NCI-H1092 (cell line): ENCODE measurements at regions not wholly inside any gene's neighbourhood (a gene's known extent, or its start where the extent isn't known, plus 50 kb on each side); places are given as distances from the start of the nearest gene placed in this dataset.
"Not testable (repeated sequence)": the region's sequence is repeated elsewhere in the genome, so short reads cannot be mapped to it uniquely, and the experiment has no call there.

Source experiments
- DNase-seq: peaks from one replicate; lab custom pipeline; 2025; lab: John Stamatoyannopoulos, UW

DNA sequence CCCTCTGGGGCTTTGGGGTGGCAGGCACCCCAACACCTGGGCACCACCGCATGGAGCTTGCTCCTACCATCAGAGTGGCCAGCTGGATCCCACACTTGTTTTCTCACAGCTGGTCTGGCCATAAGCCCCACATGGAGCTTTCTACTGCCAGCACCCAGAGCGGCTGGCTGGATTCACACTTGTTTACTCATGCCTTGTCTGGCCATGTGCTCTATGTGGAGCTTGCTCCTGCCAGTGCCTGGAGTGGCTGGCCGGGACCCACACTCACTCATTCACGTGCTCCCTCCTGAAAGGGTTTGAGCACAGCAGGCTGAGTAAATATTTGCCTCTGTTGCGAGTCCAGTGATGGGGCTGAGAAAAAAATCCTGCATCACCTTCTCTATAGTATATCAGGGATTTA, 487.0 kb downstream of the CD109 start:
- DNase-seq, result peak; percentile 76

DNA sequence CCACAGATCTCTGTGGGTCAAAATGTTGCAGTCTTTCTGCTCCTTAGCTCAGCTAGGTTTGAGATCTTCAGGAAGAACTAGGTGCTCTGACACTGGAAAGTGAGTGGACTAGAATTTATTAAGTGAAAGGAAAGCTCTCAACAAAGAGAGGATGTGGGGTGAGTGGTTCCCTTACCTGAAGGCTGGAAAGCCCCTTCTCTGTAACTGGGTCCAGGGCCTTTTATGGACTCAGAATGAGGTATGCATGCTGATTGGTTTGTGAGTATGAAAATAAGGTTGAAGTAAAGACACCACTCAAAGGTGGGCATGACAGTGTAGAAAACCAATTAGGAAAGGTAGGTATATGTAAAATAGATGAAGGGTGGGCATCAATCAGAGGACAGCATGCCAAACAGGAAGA, 485.5 kb downstream of the CD109 start:
- no peak for DNase-seq

DNA sequence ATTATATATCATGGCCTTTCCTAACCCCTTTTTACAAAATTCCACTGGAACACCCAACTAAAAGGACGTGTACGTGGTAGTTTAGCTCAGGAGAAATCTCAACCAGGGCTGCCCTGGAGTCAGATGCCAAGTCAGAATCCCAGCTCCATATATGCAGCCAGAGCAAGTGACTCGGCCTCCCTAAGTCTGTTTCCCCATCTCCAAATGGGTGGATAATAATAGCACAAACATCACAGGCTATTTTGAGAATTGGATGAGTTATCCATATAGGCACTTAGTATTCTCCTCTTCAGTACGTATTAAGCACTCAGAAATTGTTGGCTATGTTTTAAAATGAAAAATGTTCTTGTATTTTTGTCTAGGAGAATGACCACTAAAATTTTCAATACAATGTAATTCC, 481.5 kb downstream of the CD109 start:
- no peak for DNase-seq

GRCh38 chr6:74170550-74170949, 474.5 kb downstream of the CD109 start:
- DNase-seq, result not testable (repeated sequence)

DNA sequence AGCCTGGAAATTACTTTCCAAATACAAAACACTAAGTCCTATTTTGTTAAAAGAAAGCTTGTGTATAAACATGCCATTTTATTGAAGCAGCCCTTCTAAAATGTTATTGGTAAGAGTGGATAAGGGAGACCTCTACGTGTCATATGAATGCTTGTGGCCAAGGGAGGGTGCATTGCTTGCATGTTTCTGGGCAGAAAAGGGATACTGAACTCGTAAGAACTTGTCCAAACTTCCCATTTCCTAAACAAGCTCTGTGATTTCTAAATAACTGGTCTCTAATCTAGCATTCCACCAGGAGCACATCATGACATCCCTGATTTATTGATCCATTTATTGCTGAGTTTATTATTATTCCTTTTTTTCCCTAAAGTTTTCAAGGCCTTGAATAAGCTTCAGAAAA, 474.1 kb downstream of the CD109 start:
- DNase-seq, result no peak

- DNase-seq, result no peak
Observed at GRCh38 chr6:74167976-74168375, 472.0 kb downstream of the CD109 start.

- DNase-seq, result no peak
Observed at GRCh38 chr6:74167511-74167910, 471.5 kb downstream of the CD109 start.

- DNase-seq, result no peak
Observed at GRCh38 chr6:74166849-74167248, 470.8 kb downstream of the CD109 start.

- no peak for DNase-seq
Observed at GRCh38 chr6:74161380-74161779, 465.4 kb downstream of the CD109 start.

- no peak for DNase-seq
Observed at GRCh38 chr6:74152096-74152675, 456.2 kb downstream of the CD109 start.

DNA sequence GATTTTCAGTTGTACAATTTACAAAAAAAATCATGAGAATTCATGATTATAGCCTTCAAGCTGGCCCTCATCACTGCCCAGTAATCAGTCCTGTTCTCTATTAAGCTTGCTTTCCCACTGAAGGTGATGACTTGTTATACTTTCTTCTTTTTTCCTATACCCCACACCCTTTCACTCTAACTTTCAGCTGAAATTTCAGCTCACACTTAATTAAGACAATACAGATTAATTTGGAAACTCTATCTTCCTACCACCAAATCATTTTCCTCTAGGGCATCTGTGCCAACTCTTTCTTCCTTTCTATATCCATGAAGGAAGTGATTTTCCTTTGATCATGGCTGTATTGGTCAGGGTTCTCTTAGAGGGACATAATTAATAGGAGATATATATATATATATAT, 449.9 kb downstream of the CD109 start:
- DNase-seq, result no peak

DNA sequence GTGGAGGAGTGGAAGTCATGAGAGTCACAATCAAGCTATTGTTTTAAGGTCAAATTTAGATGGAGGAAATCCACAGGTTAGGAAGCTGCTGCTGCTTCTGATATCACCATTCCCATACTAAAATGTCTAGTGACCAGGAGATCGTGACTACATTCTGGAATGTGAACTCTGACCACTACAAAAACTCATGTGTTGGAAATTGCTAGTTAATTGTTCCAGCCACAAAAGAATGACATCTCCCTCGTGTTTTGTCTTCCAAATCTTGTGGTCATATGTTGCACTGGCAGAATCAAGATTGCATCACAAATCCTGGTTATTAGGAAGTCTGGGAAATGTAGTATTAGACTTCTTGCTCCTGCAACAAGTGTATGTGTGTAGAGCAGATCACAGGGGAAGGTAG, 441.9 kb downstream of the CD109 start:
- DNase-seq, result no peak

GRCh38 chr6:74134327-74134726, 438.3 kb downstream of the CD109 start:
- DNase-seq, result no peak

- DNase-seq, result no peak
Observed at GRCh38 chr6:74133073-74133472, 437.1 kb downstream of the CD109 start.

GRCh38 chr6:74130641-74131040, 434.6 kb downstream of the CD109 start:
- no peak for DNase-seq

- no peak for DNase-seq
Observed at GRCh38 chr6:74128536-74128935, 432.5 kb downstream of the CD109 start.

GRCh38 chr6:74117113-74117512, 421.1 kb downstream of the CD109 start:
- no peak for DNase-seq

DNA sequence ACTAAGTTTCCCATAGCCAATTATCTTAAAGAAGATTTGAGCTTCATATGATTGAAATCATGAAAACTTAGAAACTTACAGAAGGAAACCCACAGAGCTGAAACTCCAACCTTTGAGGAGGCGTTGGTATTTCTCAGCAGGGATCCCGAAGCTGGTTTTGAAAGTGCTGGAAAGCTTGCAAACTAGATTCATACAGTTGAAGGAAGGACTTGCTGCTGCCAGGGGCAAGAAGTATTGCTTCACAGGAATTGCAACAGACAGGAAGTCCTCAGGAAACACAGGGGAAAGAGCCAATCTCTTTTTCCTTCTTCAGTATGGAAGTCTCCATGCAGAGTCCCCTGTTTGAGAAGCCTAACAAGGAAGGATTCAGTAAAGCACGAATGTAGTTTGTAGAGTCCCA, 419.7 kb downstream of the CD109 start:
- no peak for DNase-seq

- no peak for DNase-seq
Observed at GRCh38 chr6:74114428-74114827, 418.4 kb downstream of the CD109 start.

DNA sequence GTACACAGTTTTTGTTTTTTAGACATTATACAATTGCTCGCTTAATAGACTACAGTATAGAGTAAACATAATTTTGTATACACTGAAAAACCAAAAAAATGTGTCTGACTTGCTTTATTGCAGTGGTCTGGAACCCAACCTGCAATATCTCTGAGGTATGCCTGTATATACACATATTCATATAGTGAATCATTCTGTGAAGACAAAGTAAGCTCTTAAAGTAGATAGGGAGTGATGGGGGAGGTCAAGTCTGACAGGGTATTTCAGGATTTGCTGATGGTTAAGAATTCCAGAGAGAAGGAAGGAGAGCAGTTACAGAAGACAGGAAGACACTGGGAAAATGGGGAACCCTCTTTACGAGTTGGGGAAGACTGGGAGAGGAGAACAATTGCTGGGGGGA, 417.9 kb downstream of the CD109 start:
- no peak for DNase-seq

GRCh38 chr6:74103417-74103816, 407.4 kb downstream of the CD109 start:
- DNase-seq, result no peak

GRCh38 chr6:74100719-74101287, 404.8 kb downstream of the CD109 start:
- no peak for DNase-seq

DNA sequence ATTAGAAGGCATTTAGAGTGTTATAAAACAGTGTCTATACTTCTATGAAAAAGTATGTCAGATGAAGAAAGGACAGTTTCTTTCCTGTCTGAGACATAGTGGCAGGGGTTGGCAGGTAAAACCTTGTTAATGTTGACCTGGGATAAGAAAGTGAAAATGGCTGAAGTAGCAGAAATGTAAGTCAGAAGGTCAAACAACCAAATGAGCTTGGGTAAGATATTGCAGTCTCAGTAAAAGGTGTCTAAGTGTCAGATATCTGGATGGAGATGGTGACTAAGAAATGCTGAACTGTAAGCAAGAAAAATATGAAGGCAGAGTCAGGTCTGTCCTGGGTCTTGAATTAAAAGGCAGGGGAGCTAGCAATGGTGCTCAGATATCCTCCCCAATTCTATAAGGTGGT, 400.3 kb downstream of the CD109 start:
- no peak for DNase-seq

DNA sequence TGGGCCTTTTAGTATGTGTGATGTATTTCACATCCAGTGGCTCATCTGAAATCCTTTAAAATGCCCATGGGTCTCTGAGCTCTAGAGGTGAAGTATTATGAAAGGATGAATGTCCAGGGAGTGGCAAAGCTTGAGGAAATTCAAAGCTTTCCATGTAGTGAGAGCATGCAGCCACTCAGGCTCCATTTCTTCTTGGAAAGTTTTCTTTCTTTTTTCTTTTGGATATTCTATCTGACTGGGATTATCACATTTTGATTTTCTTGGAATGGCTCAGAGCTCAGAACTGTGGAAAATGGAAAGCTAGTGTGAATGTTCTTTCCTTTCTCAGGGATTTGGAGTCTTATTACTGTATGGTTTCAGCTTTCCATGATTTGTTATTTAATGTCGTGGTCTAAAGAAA, 397.4 kb downstream of the CD109 start:
- no peak for DNase-seq

- no peak for DNase-seq
Observed at GRCh38 chr6:74091794-74092157, 395.8 kb downstream of the CD109 start.
